H1 (cell line): ENCODE measurements at regions not wholly inside any gene's neighbourhood (a gene's known extent, or its start where the extent isn't known, plus 50 kb on each side); places are given as distances from the start of the nearest gene placed in this dataset.

Experiments
- CTCF ChIA-PET: fragments of 300-600 bp; sonication (Branson Sonifier 250); formaldehyde crosslinking; loops from one replicate; lab custom pipeline; 2021; ENCODE audit not compliant: partially characterized antibody; lab: Charles Lee
- POLR2A ChIA-PET: fragments of 300-600 bp; sonication (Branson Sonifier 250); formaldehyde crosslinking; loops from one replicate; lab custom pipeline; 2021; ENCODE audit warnings: inconsistent platforms; ENCODE audit not compliant: partially characterized antibody; lab: Charles Lee
- DNase-seq, 2 experiments: peaks; one replicate each; pipeline versions ENCODE4 v3.0.0 to v3.0.0-alpha.2; 2010 to 2022; ENCODE audit warnings: low spot score in 2 of 2, low read depth in 1 of 2, mixed read lengths in 1 of 2
- FAIRE-seq: peaks from 2 replicates; lab custom pipeline; 2011; peaks lifted over from hg19 to GRCh38; lab: Jason Lieb, UNC
- H2AFZ ChIP-seq: 2 replicates; pipeline ENCODE4 v1.8.1; 2012; ENCODE audit warnings: low read length, inconsistent platforms
- H2AK5ac ChIP-seq: 2 replicates; pipeline ENCODE4 v1.6.1; 2013; ENCODE audit warnings: low read depth, low read length
- H2BK120ac ChIP-seq: replicated peaks from 2 replicates; pipeline ENCODE3; 2013; ENCODE audit warnings: low read depth, low read length, inconsistent platforms
- H2BK12ac ChIP-seq: 2 replicates; pipeline ENCODE4 v1.6.1; 2013; ENCODE audit warnings: low read depth, low read length
- H2BK15ac ChIP-seq: 2 replicates; pipeline ENCODE4 v1.6.1; 2013; ENCODE audit warnings: low read length
- H2BK20ac ChIP-seq: 2 replicates; pipeline ENCODE4 v1.6.1; 2013; ENCODE audit warnings: low read length
- H2BK5ac ChIP-seq: 2 replicates; pipeline ENCODE4 v1.6.1; 2013; ENCODE audit warnings: low read depth, low read length
- H3K14ac ChIP-seq: 2 replicates; pipeline ENCODE4 v1.6.1; 2013; ENCODE audit warnings: inconsistent platforms; ENCODE audit not compliant: insufficient read length
- H3K18ac ChIP-seq: 2 replicates; pipeline ENCODE4 v1.6.1; 2013; ENCODE audit warnings: low read length; ENCODE audit errors: extremely low read depth
- H3K23ac ChIP-seq: 2 replicates; pipeline ENCODE4 v1.6.1; 2013; ENCODE audit warnings: inconsistent platforms; ENCODE audit not compliant: insufficient read length
- H3K23me2 ChIP-seq: 2 replicates; pipeline ENCODE4 v1.6.1; 2013; ENCODE audit warnings: low read depth, low read length
- H3K27ac ChIP-seq: 2 replicates; pipeline ENCODE4 v1.6.1; 2011; ENCODE audit warnings: low read depth, low read length, inconsistent platforms
- H3K27me3 ChIP-seq, 4 experiments: replicated peaks in 1 of 4; 1 replicate in 1 of 4; 2 replicates in 3 of 4; pipeline versions ENCODE4 v1.6.1 to v1.8.1; 2011 to 2013; ENCODE audit warnings: low read length in 3 of 4, mild to moderate bottlenecking in 3 of 4, inconsistent platforms in 2 of 4, mixed read lengths in 2 of 4, moderate library complexity in 1 of 4; ENCODE audit not compliant: control insufficient read depth in 3 of 4, insufficient read depth in 3 of 4; ENCODE audit errors: extremely low read depth in 1 of 4
- H3K36me3 ChIP-seq, 4 experiments: 2 replicates each; pipeline versions ENCODE4 v1.6.1 to v1.8.1; 2011 to 2013; ENCODE audit warnings: mild to moderate bottlenecking in 4 of 4, low read length in 3 of 4, moderate library complexity in 2 of 4, control low read depth in 1 of 4, inconsistent platforms in 1 of 4; ENCODE audit not compliant: insufficient read depth in 4 of 4, control insufficient read depth in 2 of 4
- H3K4ac ChIP-seq: replicated peaks from 2 replicates; pipeline ENCODE3; 2013; ENCODE audit warnings: low read length, low read depth, mixed read lengths, inconsistent platforms; ENCODE audit not compliant: insufficient read length
- H3K4me1 ChIP-seq, 4 experiments: replicated peaks in 1 of 4; 1 replicate in 1 of 4; 2 replicates in 3 of 4; pipeline versions ENCODE4 v1.6.1 to v1.8.1; 2011 to 2013; ENCODE audit warnings: low read length in 3 of 4, inconsistent platforms in 2 of 4, mixed read lengths in 1 of 4; ENCODE audit not compliant: insufficient read depth in 4 of 4, control insufficient read depth in 3 of 4
- H3K4me2 ChIP-seq, 2 experiments: 2 replicates each; pipeline versions ENCODE4 v1.6.1 to v1.8.1; 2011 to 2013; ENCODE audit warnings: low read depth in 2 of 2, low read length in 2 of 2, control low read depth in 1 of 2, inconsistent platforms in 1 of 2, mild to moderate bottlenecking in 1 of 2; ENCODE audit not compliant: insufficient read depth in 1 of 2
- H3K4me3 ChIP-seq, 4 experiments: fragments of 200-600, 300-600 bp in 1 of 4; sonication (generic), shearing (Covaris generic), sonication (Bioruptor Twin) in 1 of 4; 2 replicates each; pipeline versions ENCODE4 v1.5.1 to v1.8.1; 2011 to 2016; ENCODE audit warnings: low read length in 4 of 4, low read depth in 3 of 4, control low read depth in 2 of 4, inconsistent platforms in 2 of 4, mild to moderate bottlenecking in 2 of 4, mixed read lengths in 1 of 4, moderate library complexity in 1 of 4; ENCODE audit not compliant: insufficient read depth in 2 of 4; ENCODE audit errors: extremely low read depth in 1 of 4
- H3K56ac ChIP-seq: replicated peaks from 2 replicates; pipeline ENCODE3; 2013; ENCODE audit warnings: low read depth, mild to moderate bottlenecking, mixed read lengths, low read length, inconsistent platforms; ENCODE audit not compliant: insufficient read length
- H3K79me1 ChIP-seq: 2 replicates; pipeline ENCODE4 v1.6.1; 2013; ENCODE audit warnings: low read depth, low read length, control low read depth
- H3K79me2 ChIP-seq, 2 experiments: 2 replicates each; pipeline versions ENCODE4 v1.6.1 to v1.8.1; 2012 to 2013; ENCODE audit warnings: low read length in 2 of 2, mild to moderate bottlenecking in 2 of 2, inconsistent platforms in 1 of 2; ENCODE audit not compliant: insufficient read depth in 2 of 2, control insufficient read depth in 1 of 2
- H3K9ac ChIP-seq, 4 experiments: replicated peaks in 1 of 4; 1 replicate in 1 of 4; 2 replicates in 3 of 4; pipeline versions ENCODE4 v1.6.1 to v1.8.1; 2011 to 2013; ENCODE audit warnings: low read depth in 3 of 4, low read length in 3 of 4, control low read depth in 2 of 4, mild to moderate bottlenecking in 2 of 4, moderate library complexity in 2 of 4, inconsistent platforms in 1 of 4; ENCODE audit errors: extremely low read depth in 1 of 4
- H3K9me3 ChIP-seq, 2 experiments: 2 replicates each; pipeline versions ENCODE4 v1.6.1 to v1.8.1; 2012 to 2013; ENCODE audit warnings: mild to moderate bottlenecking in 2 of 2, moderate library complexity in 2 of 2, control low read depth in 1 of 2, inconsistent platforms in 1 of 2, low read depth in 1 of 2, low read length in 1 of 2, mixed read lengths in 1 of 2; ENCODE audit not compliant: insufficient read depth in 2 of 2
- H4K20me1 ChIP-seq, 2 experiments: replicated peaks in 1 of 2; 2 replicates each; pipeline versions ENCODE3 to v1.8.1; 2011 to 2013; ENCODE audit warnings: inconsistent platforms in 2 of 2, low read length in 2 of 2, mild to moderate bottlenecking in 1 of 2; ENCODE audit not compliant: insufficient read depth in 2 of 2, control insufficient read depth in 1 of 2
- H4K5ac ChIP-seq: 2 replicates; pipeline ENCODE4 v1.6.1; 2013; ENCODE audit warnings: low read length, low read depth, mixed read lengths, inconsistent platforms; ENCODE audit not compliant: insufficient read length
- H4K8ac ChIP-seq: 2 replicates; pipeline ENCODE4 v1.8.0; 2013; ENCODE audit warnings: mild to moderate bottlenecking, moderate library complexity, low read length, inconsistent platforms; ENCODE audit not compliant: insufficient read depth; ENCODE audit errors: extremely low read depth
- H4K91ac ChIP-seq: replicated peaks from 2 replicates; pipeline ENCODE3; 2013; ENCODE audit warnings: low read length, mixed read lengths, inconsistent platforms; ENCODE audit not compliant: insufficient read length
- TBP ChIP-seq: IDR thresholded peaks from 2 replicates; pipeline ENCODE4 v1.6.1; 2011; ENCODE audit warnings: low read depth, low read length, improper control_type of control experiment
- WGBS, 2 experiments: shearing (Covaris generic) in 1 of 2; methylation state at CpG; one replicate each; pipeline versions ENCODE4 v1.1.6 to v1.1.7; 2013 to 2015; ENCODE audit warnings: low lambda C conversion rate in 2 of 2, mixed read lengths in 2 of 2, inconsistent platforms in 1 of 2, low coverage in 1 of 2, missing lambda C conversion rate in 1 of 2; ENCODE audit not compliant: insufficient replicate concordance in 2 of 2, insufficient coverage in 1 of 2, insufficient read length in 1 of 2; ENCODE audit errors: extremely low coverage in 1 of 2, missing lambda C conversion rate in 1 of 2; 5-methylcytosine and 5-hydroxymethylcytosine counted together

DNA sequence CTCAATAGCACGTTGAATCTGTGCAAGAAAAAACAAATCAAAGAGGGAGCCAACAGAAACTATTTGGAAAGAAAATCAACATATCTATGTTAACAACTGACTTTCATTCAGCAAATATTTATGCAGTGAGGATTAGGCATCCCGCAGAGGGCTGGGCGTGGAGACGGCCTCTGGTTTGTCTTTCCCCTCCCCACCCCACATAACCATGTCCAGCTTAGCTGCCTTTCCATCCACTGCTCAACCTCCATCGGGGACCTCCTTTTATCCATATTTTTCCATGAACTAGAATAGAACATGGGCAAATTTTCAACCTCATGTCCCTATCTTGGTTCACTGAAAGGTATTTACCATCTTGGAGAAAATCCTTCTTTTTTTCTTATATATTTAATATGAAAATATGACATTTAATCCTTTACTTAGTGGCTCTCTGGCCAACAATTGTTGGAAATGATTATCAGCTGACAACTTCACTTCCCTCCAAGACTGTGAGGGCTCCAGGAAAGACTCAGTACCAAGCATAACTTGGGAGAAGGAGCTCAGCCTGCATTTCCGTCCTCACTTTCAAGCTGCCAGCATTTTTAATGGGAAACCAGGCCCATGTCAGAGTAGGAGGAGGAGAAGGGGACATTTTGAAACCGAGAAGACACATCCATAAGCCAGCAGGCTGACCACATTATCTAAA lies 462.6 kb upstream of the MAF start:
- no peak overlapping the region for H4K5ac ChIP-seq
- FAIRE-seq = no peak
- no peak for TF ChIP-seq TBP
- TF ChIP-seq, all 59 proteins: peak for 0
- no peak overlapping the region for H3K18ac ChIP-seq
- no peaks in the 10 kb centered on the region; a peak in 1 of 7 replicates for H3K27me3 ChIP-seq
- no peak overlapping the region for H4K91ac ChIP-seq
- H3K36me3 ChIP-seq = no peaks in the 10 kb centered on the region
- H2BK5ac ChIP-seq = no peak overlapping the region
- no peak overlapping the region for H2BK15ac ChIP-seq
- no peak overlapping the region for H2AK5ac ChIP-seq
- WGBS, 2 experiments = 81% methylated on average over 7 of the region's 7 CpGs; no CpG with 5 or more reads in 1 of the 2 experiments
- no peak overlapping the region for H2BK20ac ChIP-seq
- H2AFZ ChIP-seq = no peak overlapping the region
- no peak overlapping the region for H2BK12ac ChIP-seq
- H3K4me1 ChIP-seq = peaks cover 0 to 4% (median 0%) of the 10 kb centered on the region in 4 experiments; a peak in 3 of 7 replicates
- H3K9me3 ChIP-seq = no peaks in the 10 kb centered on the region
- no peak overlapping the region for H3K56ac ChIP-seq
- H2BK120ac ChIP-seq = no peak overlapping the region
- no peak overlapping the region for H3K23ac ChIP-seq
- H3K4me3 ChIP-seq = no peak overlapping the region
- peak overlapping the region; percentile 58; the same call in 1 of the 2 replicates for H4K8ac ChIP-seq
- no peak overlapping the region for H3K4me2 ChIP-seq
- H3K79me1 ChIP-seq = no peaks in the 10 kb centered on the region
- ChIA-PET CTCF (interaction anchor here (0.6 kb wide), 1 partner anchor 1011 kb away, joined by 4 read pairs; no protein-coding TSS in a partner anchor), POLR2A (no interaction called here)
- H3K14ac ChIP-seq = no peak overlapping the region
- no peak for DNase-seq
- H3K9ac ChIP-seq = no peak overlapping the region
- H4K20me1 ChIP-seq = no peaks in the 10 kb centered on the region
- H3K23me2 ChIP-seq = no peaks in the 10 kb centered on the region
- H3K4ac ChIP-seq = no peak overlapping the region
- H3K79me2 ChIP-seq = no peaks in the 10 kb centered on the region
- no peak overlapping the region for H3K27ac ChIP-seq
